Loucy (cell line): ENCODE measurements at regions not wholly inside any gene's neighbourhood (a gene's known extent, or its start where the extent isn't known, plus 50 kb on each side); places are given as distances from the start of the nearest gene placed in this dataset.

ENCODE experiments used
- H2AFZ ChIP-seq: fragments of 200-600 bp; sonication (generic); 2 replicates; pipeline ENCODE4 v1.6.0; 2016; ENCODE audit warnings: antibody characterized with exemption, mild to moderate bottlenecking, low read length, moderate library complexity
- H3F3A ChIP-seq: fragments of 200-600 bp; 2 replicates; pipeline ENCODE4 v1.6.0; 2016; ENCODE audit warnings: antibody characterized with exemption, low read depth, mild to moderate bottlenecking
- H3K27me3 ChIP-seq: fragments of 200-600 bp; sonication (generic); 2 replicates; pipeline ENCODE4 v1.6.1; 2014; ENCODE audit warnings: low read length, mild to moderate bottlenecking; ENCODE audit not compliant: insufficient read depth, poor library complexity, severe bottlenecking
- H3K36me3 ChIP-seq: fragments of 200-600 bp; sonication (generic); 2 replicates; pipeline ENCODE4 v1.6.1; 2016; ENCODE audit warnings: low read length; ENCODE audit not compliant: insufficient read depth
- H3K4me1 ChIP-seq: fragments of 200-600 bp; sonication (generic); 2 replicates; pipeline ENCODE4 v1.5.1; 2014; ENCODE audit warnings: low read length, mild to moderate bottlenecking; ENCODE audit not compliant: insufficient read depth, poor library complexity, severe bottlenecking
- H3K4me2 ChIP-seq: fragments of 200-600 bp; sonication (generic); 2 replicates; pipeline ENCODE4 v1.6.0; 2014; ENCODE audit warnings: antibody characterized with exemption, low read length, low read depth, mild to moderate bottlenecking; ENCODE audit not compliant: poor library complexity, severe bottlenecking
- H3K4me3 ChIP-seq: fragments of 200-600 bp; sonication (generic); 2 replicates; pipeline ENCODE4 v1.5.1; 2014; ENCODE audit warnings: low read length, mild to moderate bottlenecking, mixed read lengths; ENCODE audit not compliant: poor library complexity, severe bottlenecking
- H3K79me2 ChIP-seq: fragments of 200-600 bp; sonication (generic); 2 replicates; pipeline ENCODE4 v1.6.1; 2014; ENCODE audit warnings: low read length; ENCODE audit not compliant: insufficient read depth
- H3K9ac ChIP-seq: fragments of 200-600 bp; sonication (generic); 2 replicates; pipeline ENCODE4 v1.6.0; 2014; ENCODE audit warnings: mild to moderate bottlenecking, low read depth, low read length, moderate library complexity; ENCODE audit not compliant: poor library complexity, severe bottlenecking
- H3K9me2 ChIP-seq: fragments of 200-600 bp; sonication (generic); replicated peaks from 2 replicates; pipeline ENCODE4 v1.6.1; 2016; ENCODE audit warnings: low read depth, low read length, mixed read lengths
- H3K9me3 ChIP-seq: fragments of 200-600 bp; sonication (generic); 2 replicates; pipeline ENCODE4 v1.6.1; 2014; ENCODE audit warnings: mild to moderate bottlenecking, antibody characterized with exemption, low read length, low read depth; ENCODE audit not compliant: insufficient read depth
- H4K20me1 ChIP-seq: fragments of 200-600 bp; sonication (generic); 2 replicates; pipeline ENCODE4 v1.6.0; 2014; ENCODE audit warnings: antibody characterized with exemption, low read length, mild to moderate bottlenecking; ENCODE audit not compliant: insufficient read depth, poor library complexity, severe bottlenecking
- EZH2phosphoT487 ChIP-seq: fragments of 200-600 bp; IDR thresholded peaks from 2 replicates; pipeline ENCODE4 v1.6.1; 2018; ENCODE audit warnings: antibody characterized with exemption, mild to moderate bottlenecking, moderate library complexity, borderline replicate concordance
- TF ChIP-seq, protein P1 (sequence below): fragments of 200-600 bp; sonication (generic); conservative IDR thresholded peaks from 2 replicates; pipeline ENCODE4 v1.5.1; 2014; ENCODE audit warnings: mild to moderate bottlenecking, antibody characterized with exemption, low read length

DNA sequence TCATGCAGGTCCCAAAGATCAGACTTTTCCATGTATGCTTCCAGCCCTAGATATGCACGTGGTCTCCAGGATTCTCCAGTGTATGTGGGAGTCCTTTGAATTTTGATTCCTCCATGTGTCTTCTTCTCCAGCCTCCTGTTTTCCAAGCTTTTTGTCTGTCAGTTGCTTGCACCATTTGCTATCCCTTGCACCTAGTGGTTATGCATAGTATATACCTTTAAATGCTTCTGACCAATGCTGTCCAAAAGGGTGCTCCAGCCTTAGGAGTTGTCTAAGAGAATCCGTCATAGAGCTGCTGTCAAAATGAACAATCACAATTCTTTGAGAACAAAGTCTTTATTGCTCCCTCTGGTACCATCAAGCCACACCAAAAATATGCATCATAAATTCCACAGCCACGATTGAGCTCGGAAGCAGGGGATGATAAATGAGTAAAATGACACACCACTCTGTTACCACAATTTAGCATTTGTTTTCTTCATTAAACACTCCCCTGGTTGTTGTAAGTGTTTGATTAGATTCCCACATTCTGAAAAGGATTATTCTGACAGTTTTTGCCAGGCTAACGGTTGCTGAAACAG, 706.2 kb upstream of the GJE1 start:
- H3K9me2 ChIP-seq = no peaks in the 10 kb centered on the region
- H3K79me2 ChIP-seq = no peaks in the 10 kb centered on the region
- TF ChIP-seq EZH2phosphoT487 = no peak
- TF ChIP-seq, protein P1, sequence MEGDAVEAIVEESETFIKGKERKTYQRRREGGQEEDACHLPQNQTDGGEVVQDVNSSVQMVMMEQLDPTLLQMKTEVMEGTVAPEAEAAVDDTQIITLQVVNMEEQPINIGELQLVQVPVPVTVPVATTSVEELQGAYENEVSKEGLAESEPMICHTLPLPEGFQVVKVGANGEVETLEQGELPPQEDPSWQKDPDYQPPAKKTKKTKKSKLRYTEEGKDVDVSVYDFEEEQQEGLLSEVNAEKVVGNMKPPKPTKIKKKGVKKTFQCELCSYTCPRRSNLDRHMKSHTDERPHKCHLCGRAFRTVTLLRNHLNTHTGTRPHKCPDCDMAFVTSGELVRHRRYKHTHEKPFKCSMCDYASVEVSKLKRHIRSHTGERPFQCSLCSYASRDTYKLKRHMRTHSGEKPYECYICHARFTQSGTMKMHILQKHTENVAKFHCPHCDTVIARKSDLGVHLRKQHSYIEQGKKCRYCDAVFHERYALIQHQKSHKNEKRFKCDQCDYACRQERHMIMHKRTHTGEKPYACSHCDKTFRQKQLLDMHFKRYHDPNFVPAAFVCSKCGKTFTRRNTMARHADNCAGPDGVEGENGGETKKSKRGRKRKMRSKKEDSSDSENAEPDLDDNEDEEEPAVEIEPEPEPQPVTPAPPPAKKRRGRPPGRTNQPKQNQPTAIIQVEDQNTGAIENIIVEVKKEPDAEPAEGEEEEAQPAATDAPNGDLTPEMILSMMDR = no peak
- H3K9ac ChIP-seq = no peak overlapping the region
- no peaks in the 10 kb centered on the region for H3F3A ChIP-seq
- H3K4me2 ChIP-seq = no peak overlapping the region
- H2AFZ ChIP-seq = no peak overlapping the region
- no peaks in the 10 kb centered on the region for H3K27me3 ChIP-seq
- no peak overlapping the region for H3K4me3 ChIP-seq
- H3K4me1 ChIP-seq = no peaks in the 10 kb centered on the region
- H3K9me3 ChIP-seq = peaks cover 4% of the 10 kb centered on the region; the same call in 1 of the 2 replicates
- H3K36me3 ChIP-seq = no peaks in the 10 kb centered on the region
- H4K20me1 ChIP-seq = no peaks in the 10 kb centered on the region

DNA sequence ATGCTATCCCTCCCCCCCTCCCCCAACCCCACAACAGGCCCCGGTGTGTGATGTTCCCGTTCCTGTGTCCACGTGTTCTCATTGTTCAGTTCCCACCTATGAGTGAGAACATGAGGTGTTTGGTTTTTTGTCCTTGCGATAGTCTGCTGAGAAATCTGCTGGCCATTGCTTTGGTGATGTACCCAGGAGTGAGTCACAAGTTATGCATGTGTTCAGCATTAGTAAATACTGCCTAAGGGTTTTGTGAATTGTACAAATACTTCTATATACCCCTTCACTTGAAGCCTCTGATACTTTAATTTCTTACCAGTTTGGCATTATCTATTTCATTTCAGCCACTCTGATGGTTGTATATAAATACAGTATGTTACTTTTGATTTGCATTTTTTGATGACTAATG, 711.3 kb upstream of the GJE1 start:
- Histone ChIP-seq H3F3A (no peaks in the 10 kb centered on the region), H3K9me3 (peaks cover 3% of the 10 kb centered on the region; the same call in 1 of the 2 replicates), H4K20me1 (no peaks in the 10 kb centered on the region), H3K9me2 (no peaks in the 10 kb centered on the region), H3K4me2 (no peak overlapping the region), H2AFZ (no peak overlapping the region), H3K79me2 (no peaks in the 10 kb centered on the region), H3K9ac (no peak overlapping the region), H3K36me3 (no peaks in the 10 kb centered on the region), H3K4me1 (no peaks in the 10 kb centered on the region), H3K4me3 (no peak overlapping the region), H3K27me3 (no peaks in the 10 kb centered on the region)
- no peak for TF ChIP-seq EZH2phosphoT487
- TF ChIP-seq, protein P1 = no peak

- TF ChIP-seq, protein P1 = no peak
- TF ChIP-seq EZH2phosphoT487 = no peak
- Histone ChIP-seq H3K4me3 (no peak overlapping the region), H2AFZ (no peak overlapping the region), H3K4me1 (no peaks in the 10 kb centered on the region), H4K20me1 (no peaks in the 10 kb centered on the region), H3F3A (no peaks in the 10 kb centered on the region), H3K4me2 (no peak overlapping the region), H3K36me3 (no peaks in the 10 kb centered on the region), H3K9me2 (no peaks in the 10 kb centered on the region), H3K79me2 (no peaks in the 10 kb centered on the region), H3K9ac (no peak overlapping the region), H3K9me3 (no peaks in the 10 kb centered on the region), H3K27me3 (no peaks in the 10 kb centered on the region)
These were observed 714.6 kb upstream of the GJE1 start for GRCh38 chr6:141418076-141418475.
